Activated gamma-delta T cell treated with anti-CD3 and anti-CD28 coated beads, Interleukin-2, amount 50 U/mL, for 16 hours (primary cell): ENCODE measurements at regions not wholly inside any gene's neighbourhood (a gene's known extent, or its start where the extent isn't known, plus 50 kb on each side); places are given as distances from the start of the nearest gene placed in this dataset.

Experiments
- DNase-seq: peaks from one replicate; pipeline ENCODE4 v3.0.0-alpha.2; 2020; ENCODE audit warnings: low read depth

GRCh38 chr2:62302631-62303435, 106.9 kb downstream of the B3GNT2 start:
- no peak for DNase-seq

- no peak for DNase-seq
Observed at GRCh38 chr2:62300925-62301324, 105.0 kb downstream of the B3GNT2 start.

- DNase-seq = no peak
Observed at GRCh38 chr2:62297624-62298010, 101.7 kb downstream of the B3GNT2 start.

GRCh38 chr2:62296832-62297623, 101.1 kb downstream of the B3GNT2 start:
- no peak for DNase-seq

- no peak for DNase-seq
Observed at GRCh38 chr2:62296034-62296831, 100.3 kb downstream of the B3GNT2 start.

- no peak for DNase-seq
Observed at GRCh38 chr2:62293490-62294271, 97.8 kb downstream of the B3GNT2 start.

- no peak for DNase-seq
Observed at GRCh38 chr2:62293151-62293489, 97.2 kb downstream of the B3GNT2 start.

GRCh38 chr2:62292190-62292589, 96.3 kb downstream of the B3GNT2 start:
- no peak for DNase-seq

- no peak for DNase-seq
Observed at GRCh38 chr2:62291517-62292137, 95.7 kb downstream of the B3GNT2 start.

GRCh38 chr2:62291052-62291451, 95.1 kb downstream of the B3GNT2 start:
- no peak for DNase-seq

GRCh38 chr2:62287899-62288880, 92.3 kb downstream of the B3GNT2 start:
- peak; percentile 62 for DNase-seq

- DNase-seq = no peak
Observed at GRCh38 chr2:62287282-62287681, 91.4 kb downstream of the B3GNT2 start.

- DNase-seq = no peak
Observed at GRCh38 chr2:62286089-62286785, 90.3 kb downstream of the B3GNT2 start.

GRCh38 chr2:62284980-62285379, 89.1 kb downstream of the B3GNT2 start:
- no peak for DNase-seq

- DNase-seq = no peak
Observed at GRCh38 chr2:62284471-62284870, 88.6 kb downstream of the B3GNT2 start.

GRCh38 chr2:62283147-62283546, 87.2 kb downstream of the B3GNT2 start:
- DNase-seq = no peak

GRCh38 chr2:62281663-62282062, 85.7 kb downstream of the B3GNT2 start:
- DNase-seq = no peak

GRCh38 chr2:62277688-62278087, 81.8 kb downstream of the B3GNT2 start:
- DNase-seq = no peak
